ENCODE measurements at regions not wholly inside any gene's neighbourhood (a gene's known extent, or its start where the extent isn't known, plus 50 kb on each side); places are given as distances from the start of the nearest gene placed in this dataset.

- TF ChIP-seq CTCF (IDR thresholded peaks at IDR 0.05) (no peak), POLR2A (IDR thresholded peaks at IDR 0.05) (no peak)
Measured at GRCh38 chr9:109709866-109710265, 70.1 kb upstream of the PALM2AKAP2 start.
